ENCODE measurements at regions not wholly inside any gene's neighbourhood (a gene's known extent, or its start where the extent isn't known, plus 50 kb on each side); places are given as distances from the start of the nearest gene placed in this dataset.

DNA sequence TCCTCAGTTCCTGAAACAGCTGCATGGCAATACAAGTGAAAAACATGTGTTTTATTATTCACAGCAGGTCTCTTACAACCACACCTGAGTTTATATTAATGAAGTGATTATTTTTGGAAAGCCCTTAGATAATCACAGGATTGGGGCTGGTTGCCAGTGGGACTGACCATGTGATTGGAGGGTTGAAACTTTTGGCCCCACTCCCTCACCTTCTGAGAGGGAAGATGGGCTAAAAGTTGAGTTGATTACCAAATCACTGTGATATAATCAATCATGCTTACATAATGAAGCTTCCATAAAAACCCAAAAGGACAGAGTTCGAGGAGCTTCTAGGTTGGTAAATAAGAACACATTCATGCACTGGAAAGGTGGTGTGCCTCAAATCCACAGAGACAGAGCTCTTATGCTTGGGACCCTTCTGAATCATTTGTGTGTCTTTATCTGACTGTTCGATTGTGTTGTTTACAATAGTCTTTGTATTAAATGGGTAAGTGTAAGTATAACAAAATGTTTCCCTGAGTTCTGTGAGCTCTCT lies 393.9 kb downstream of the RPS24 start:
- no peaks in the 10 kb centered on the region for H3F3A ChIP-seq (replicated peaks; ENCODE audit: insufficient read depth)
- H3K4me3 ChIP-seq (ENCODE audit: low read depth in 2 of 2, low read length in 1 of 2): no peak overlapping the region
- H3K27ac ChIP-seq (ENCODE audit: low read depth in 2 of 2, low read length in 1 of 2): no peak overlapping the region
- H3K9ac ChIP-seq: no peak overlapping the region
- H3K79me2 ChIP-seq (ENCODE audit: insufficient read depth): no peaks in the 10 kb centered on the region
- no peaks in the 10 kb centered on the region for H3K9me2 ChIP-seq
- no peaks in the 10 kb centered on the region for H4K20me1 ChIP-seq (ENCODE audit: insufficient read depth)
- DNase-seq: no peak
- TF ChIP-seq, protein P1, sequence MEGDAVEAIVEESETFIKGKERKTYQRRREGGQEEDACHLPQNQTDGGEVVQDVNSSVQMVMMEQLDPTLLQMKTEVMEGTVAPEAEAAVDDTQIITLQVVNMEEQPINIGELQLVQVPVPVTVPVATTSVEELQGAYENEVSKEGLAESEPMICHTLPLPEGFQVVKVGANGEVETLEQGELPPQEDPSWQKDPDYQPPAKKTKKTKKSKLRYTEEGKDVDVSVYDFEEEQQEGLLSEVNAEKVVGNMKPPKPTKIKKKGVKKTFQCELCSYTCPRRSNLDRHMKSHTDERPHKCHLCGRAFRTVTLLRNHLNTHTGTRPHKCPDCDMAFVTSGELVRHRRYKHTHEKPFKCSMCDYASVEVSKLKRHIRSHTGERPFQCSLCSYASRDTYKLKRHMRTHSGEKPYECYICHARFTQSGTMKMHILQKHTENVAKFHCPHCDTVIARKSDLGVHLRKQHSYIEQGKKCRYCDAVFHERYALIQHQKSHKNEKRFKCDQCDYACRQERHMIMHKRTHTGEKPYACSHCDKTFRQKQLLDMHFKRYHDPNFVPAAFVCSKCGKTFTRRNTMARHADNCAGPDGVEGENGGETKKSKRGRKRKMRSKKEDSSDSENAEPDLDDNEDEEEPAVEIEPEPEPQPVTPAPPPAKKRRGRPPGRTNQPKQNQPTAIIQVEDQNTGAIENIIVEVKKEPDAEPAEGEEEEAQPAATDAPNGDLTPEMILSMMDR (IDR thresholded peaks at IDR 0.05): no peak
- no peak for TF ChIP-seq FOXM1 (IDR thresholded peaks at IDR 0.05; ENCODE audit: low read depth)
- TF ChIP-seq ELF1 (IDR thresholded peaks at IDR 0.05): no peak
- no peak for TF ChIP-seq RFX5 (IDR thresholded peaks at IDR 0.05; ENCODE audit: low read length)
- no peak for TF ChIP-seq FOSL2 (IDR thresholded peaks at IDR 0.05; ENCODE audit: borderline replicate concordance, low read depth)
- TF ChIP-seq TCF12 (IDR thresholded peaks at IDR 0.05): no peak
- TF ChIP-seq CHD2 (IDR thresholded peaks at IDR 0.05; ENCODE audit: low read length, partially characterized antibody): no peak
- TF ChIP-seq RAD21 (IDR thresholded peaks at IDR 0.05; ENCODE audit: low read length): no peak
- TF ChIP-seq, protein P2, sequence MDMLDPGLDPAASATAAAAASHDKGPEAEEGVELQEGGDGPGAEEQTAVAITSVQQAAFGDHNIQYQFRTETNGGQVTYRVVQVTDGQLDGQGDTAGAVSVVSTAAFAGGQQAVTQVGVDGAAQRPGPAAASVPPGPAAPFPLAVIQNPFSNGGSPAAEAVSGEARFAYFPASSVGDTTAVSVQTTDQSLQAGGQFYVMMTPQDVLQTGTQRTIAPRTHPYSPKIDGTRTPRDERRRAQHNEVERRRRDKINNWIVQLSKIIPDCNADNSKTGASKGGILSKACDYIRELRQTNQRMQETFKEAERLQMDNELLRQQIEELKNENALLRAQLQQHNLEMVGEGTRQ (IDR thresholded peaks at IDR 0.05; ENCODE audit: borderline replicate concordance, low read depth, low read length): no peak
- no peaks in the 10 kb centered on the region for H3K27me3 ChIP-seq (ENCODE audit: insufficient read depth)
- ChIA-PET POLR2A (no interaction called here), CTCF (interaction anchor here (0.8 to 1.2 kb wide), 2 partner anchors 10 to 160 kb away, joined by 3 read pairs; no protein-coding TSS in a partner anchor)
- H2AFZ ChIP-seq (ENCODE audit: low read depth): no peak overlapping the region
- peaks cover 0 to 5% of the 10 kb centered on the region in 2 experiments; a peak in 1 of 4 replicates for H3K4me1 ChIP-seq (ENCODE audit: control insufficient read depth in 1 of 2, insufficient read depth in 2 of 2, low read depth in 1 of 2, low read length in 1 of 2)
- 30% methylated on average over 2 of the region's 2 CpGs for WGBS (ENCODE audit: low lambda C conversion rate)
- H3K4me2 ChIP-seq: no peak overlapping the region
- H3K36me3 ChIP-seq (replicated peaks in 1 of 2; ENCODE audit: control insufficient read depth in 1 of 2, insufficient read depth in 2 of 2, low read length in 1 of 2): no peaks in the 10 kb centered on the region
- H3K9me3 ChIP-seq: peaks cover 3% of the 10 kb centered on the region; the same call in 1 of the 2 replicates

DNA sequence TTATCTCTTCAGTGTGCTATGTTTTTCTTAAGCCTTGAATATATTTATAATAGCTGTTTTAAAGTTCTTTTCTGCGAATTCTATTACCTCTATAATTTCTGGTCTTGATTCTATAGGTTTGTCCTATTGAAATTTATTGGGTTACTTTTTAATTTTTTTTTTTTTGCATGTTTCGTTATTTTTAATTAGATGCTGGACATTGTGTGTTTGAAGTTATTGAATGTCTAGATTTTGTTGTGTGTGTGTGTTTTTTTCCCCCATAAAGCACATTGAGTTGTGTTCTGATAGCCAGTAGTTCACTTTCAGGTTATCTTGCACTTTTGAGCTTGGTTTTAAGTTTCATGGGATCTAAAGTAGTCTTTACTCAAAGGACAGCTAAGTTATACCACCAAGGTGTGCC lies 394.9 kb downstream of the RPS24 start:
- no peaks in the 10 kb centered on the region for H4K20me1 ChIP-seq (ENCODE audit: insufficient read depth)
- ChIA-PET CTCF (interaction anchor here (0.7 to 2.4 kb wide), 4 partner anchors 11 to 381 kb away, joined by 3 to 8 read pairs (median 4); no protein-coding TSS in a partner anchor), POLR2A (no interaction called here)
- peaks cover 0 to 15% of the 10 kb centered on the region in 2 experiments; a peak in 2 of 4 replicates for H3K4me1 ChIP-seq (ENCODE audit: control insufficient read depth in 1 of 2, insufficient read depth in 2 of 2, low read depth in 1 of 2, low read length in 1 of 2)
- no peaks in the 10 kb centered on the region for H3K9me2 ChIP-seq
- H3K27ac ChIP-seq (ENCODE audit: low read depth in 2 of 2, low read length in 1 of 2): no peak overlapping the region
- H3K27me3 ChIP-seq (ENCODE audit: insufficient read depth): no peaks in the 10 kb centered on the region
- peaks cover 3% of the 10 kb centered on the region; the same call in 1 of the 2 replicates for H3K9me3 ChIP-seq
- no peak for TF ChIP-seq EP300 (IDR thresholded peaks at IDR 0.05; ENCODE audit: borderline replicate concordance in 1 of 2, low read depth in 1 of 2, low read length in 1 of 2)
- TF ChIP-seq MEF2A (IDR thresholded peaks at IDR 0.05; ENCODE audit: borderline replicate concordance, low read depth): no peak
- TF ChIP-seq FOSL2 (IDR thresholded peaks at IDR 0.05; ENCODE audit: borderline replicate concordance, low read depth): no peak
- TF ChIP-seq TAF1 (IDR thresholded peaks at IDR 0.05; ENCODE audit: borderline replicate concordance, low read depth, low read length): no peak
- TF ChIP-seq, protein P3, sequence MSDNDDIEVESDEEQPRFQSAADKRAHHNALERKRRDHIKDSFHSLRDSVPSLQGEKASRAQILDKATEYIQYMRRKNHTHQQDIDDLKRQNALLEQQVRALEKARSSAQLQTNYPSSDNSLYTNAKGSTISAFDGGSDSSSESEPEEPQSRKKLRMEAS (IDR thresholded peaks at IDR 0.05; ENCODE audit: low read depth): no peak
- TF ChIP-seq, protein P4, sequence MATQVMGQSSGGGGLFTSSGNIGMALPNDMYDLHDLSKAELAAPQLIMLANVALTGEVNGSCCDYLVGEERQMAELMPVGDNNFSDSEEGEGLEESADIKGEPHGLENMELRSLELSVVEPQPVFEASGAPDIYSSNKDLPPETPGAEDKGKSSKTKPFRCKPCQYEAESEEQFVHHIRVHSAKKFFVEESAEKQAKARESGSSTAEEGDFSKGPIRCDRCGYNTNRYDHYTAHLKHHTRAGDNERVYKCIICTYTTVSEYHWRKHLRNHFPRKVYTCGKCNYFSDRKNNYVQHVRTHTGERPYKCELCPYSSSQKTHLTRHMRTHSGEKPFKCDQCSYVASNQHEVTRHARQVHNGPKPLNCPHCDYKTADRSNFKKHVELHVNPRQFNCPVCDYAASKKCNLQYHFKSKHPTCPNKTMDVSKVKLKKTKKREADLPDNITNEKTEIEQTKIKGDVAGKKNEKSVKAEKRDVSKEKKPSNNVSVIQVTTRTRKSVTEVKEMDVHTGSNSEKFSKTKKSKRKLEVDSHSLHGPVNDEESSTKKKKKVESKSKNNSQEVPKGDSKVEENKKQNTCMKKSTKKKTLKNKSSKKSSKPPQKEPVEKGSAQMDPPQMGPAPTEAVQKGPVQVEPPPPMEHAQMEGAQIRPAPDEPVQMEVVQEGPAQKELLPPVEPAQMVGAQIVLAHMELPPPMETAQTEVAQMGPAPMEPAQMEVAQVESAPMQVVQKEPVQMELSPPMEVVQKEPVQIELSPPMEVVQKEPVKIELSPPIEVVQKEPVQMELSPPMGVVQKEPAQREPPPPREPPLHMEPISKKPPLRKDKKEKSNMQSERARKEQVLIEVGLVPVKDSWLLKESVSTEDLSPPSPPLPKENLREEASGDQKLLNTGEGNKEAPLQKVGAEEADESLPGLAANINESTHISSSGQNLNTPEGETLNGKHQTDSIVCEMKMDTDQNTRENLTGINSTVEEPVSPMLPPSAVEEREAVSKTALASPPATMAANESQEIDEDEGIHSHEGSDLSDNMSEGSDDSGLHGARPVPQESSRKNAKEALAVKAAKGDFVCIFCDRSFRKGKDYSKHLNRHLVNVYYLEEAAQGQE (IDR thresholded peaks at IDR 0.05; ENCODE audit: low read depth, low read length): no peak
- no peak for TF ChIP-seq POLR2AphosphoS5 (IDR thresholded peaks at IDR 0.05; ENCODE audit: low read depth, low read length)
- no peaks in the 10 kb centered on the region for H3K79me2 ChIP-seq (ENCODE audit: insufficient read depth)
- no peak overlapping the region for H3K4me3 ChIP-seq (ENCODE audit: low read depth in 2 of 2, low read length in 1 of 2)
- H2AFZ ChIP-seq (ENCODE audit: low read depth): no peak overlapping the region
- WGBS (ENCODE audit: low lambda C conversion rate): 21% methylated on average over 2 of the region's 2 CpGs
- H3K9ac ChIP-seq: no peak overlapping the region
- H3K36me3 ChIP-seq (replicated peaks in 1 of 2; ENCODE audit: control insufficient read depth in 1 of 2, insufficient read depth in 2 of 2, low read length in 1 of 2): no peaks in the 10 kb centered on the region
- no peak overlapping the region for H3K4me2 ChIP-seq
- DNase-seq: no peak
- H3F3A ChIP-seq (replicated peaks; ENCODE audit: insufficient read depth): no peaks in the 10 kb centered on the region
